ENCODE measurements at regions not wholly inside any gene's neighbourhood (a gene's known extent, or its start where the extent isn't known, plus 50 kb on each side); places are given as distances from the start of the nearest gene placed in this dataset.

- CTCF ChIA-PET: no interaction called here
- DNase-seq (no peak), ATAC-seq (replicated peaks in 1 of 4) (no peak)
- H3K4me1 Mint-ChIP-seq: no peaks in the 10 kb centered on the region
- H3K27me3 ChIP-seq (replicated peaks in 1 of 2; ENCODE audit: control insufficient read depth in 2 of 2, extremely low read depth in 1 of 2, insufficient read depth in 2 of 2, low read length in 1 of 2): peaks cover 0 to 35% of the 10 kb centered on the region in 2 experiments
- no peaks in the 10 kb centered on the region for H3K36me3 ChIP-seq (ENCODE audit: control insufficient read depth in 2 of 2, extremely low read depth in 1 of 2, insufficient read depth in 1 of 2, low read length in 1 of 2)
- POLR2A ChIA-PET: no interaction called here
- no peak overlapping the region for H3K4me3 Mint-ChIP-seq
- no peak overlapping the region for H3K27ac Mint-ChIP-seq
- no peaks in the 10 kb centered on the region for H3K36me3 Mint-ChIP-seq
- 69% methylated on average over 4 of the region's 16 CpGs for WGBS (ENCODE audit: insufficient coverage)
- H3K9me3 ChIP-seq: no peaks in the 10 kb centered on the region
- H3K9me3 Mint-ChIP-seq: no peaks in the 10 kb centered on the region
- H3K4me1 ChIP-seq (ENCODE audit: control insufficient read depth in 1 of 2, extremely low read depth in 1 of 2, insufficient read depth in 2 of 2, low read length in 2 of 2): no peaks in the 10 kb centered on the region
- H3K4me3 ChIP-seq (ENCODE audit: control insufficient read depth in 1 of 2, extremely low read depth in 1 of 2, low read length in 1 of 2): no peak overlapping the region
- peaks cover 1 to 11% of the 10 kb centered on the region in 2 donors for H3K27me3 Mint-ChIP-seq
- no peak overlapping the region for H3K27ac ChIP-seq (ENCODE audit: low read length)
Measured at GRCh38 chr7:59079-60016, 133.0 kb upstream of the FAM20C start.

GRCh38 chr7:60017-60675 lies 132.2 kb upstream of the FAM20C start:
- Mint-ChIP-seq H3K27ac (no peak overlapping the region), H3K36me3 (no peaks in the 10 kb centered on the region), H3K9me3 (no peaks in the 10 kb centered on the region), H3K4me1 (no peaks in the 10 kb centered on the region), H3K4me3 (no peak overlapping the region), H3K27me3 (peaks cover 1 to 11% of the 10 kb centered on the region in 2 donors)
- Histone ChIP-seq H3K4me1 (ENCODE audit: control insufficient read depth in 1 of 2, extremely low read depth in 1 of 2, insufficient read depth in 2 of 2, low read length in 2 of 2) (no peaks in the 10 kb centered on the region), H3K27me3 (replicated peaks in 1 of 2; ENCODE audit: control insufficient read depth in 2 of 2, extremely low read depth in 1 of 2, insufficient read depth in 2 of 2, low read length in 1 of 2) (peaks cover 0 to 39% of the 10 kb centered on the region in 2 experiments), H3K9me3 (no peaks in the 10 kb centered on the region), H3K27ac (ENCODE audit: low read length) (no peak overlapping the region), H3K36me3 (ENCODE audit: control insufficient read depth in 2 of 2, extremely low read depth in 1 of 2, insufficient read depth in 1 of 2, low read length in 1 of 2) (no peaks in the 10 kb centered on the region), H3K4me3 (ENCODE audit: control insufficient read depth in 1 of 2, extremely low read depth in 1 of 2, low read length in 1 of 2) (no peak overlapping the region)
- no peak for ATAC-seq (replicated peaks in 1 of 4)
- WGBS (ENCODE audit: insufficient coverage): 79% methylated on average over 16 of the region's 16 CpGs
- CTCF ChIA-PET: interaction anchor here in 1 of 2 donors (0.5 kb wide), 1 partner anchor 715 kb away, joined by 4 read pairs; no protein-coding TSS in a partner anchor
- POLR2A ChIA-PET: no interaction called here
- no peak for DNase-seq

GRCh38 chr7:60706-61105 lies 131.7 kb upstream of the FAM20C start:
- H3K4me3 Mint-ChIP-seq: no peak overlapping the region
- 86% methylated on average over 4 of the region's 9 CpGs for WGBS (ENCODE audit: insufficient coverage)
- H3K9me3 Mint-ChIP-seq: no peaks in the 10 kb centered on the region
- Histone ChIP-seq H3K4me1 (ENCODE audit: control insufficient read depth in 1 of 2, extremely low read depth in 1 of 2, insufficient read depth in 2 of 2, low read length in 2 of 2) (no peaks in the 10 kb centered on the region), H3K9me3 (no peaks in the 10 kb centered on the region), H3K27ac (ENCODE audit: low read length) (no peak overlapping the region), H3K27me3 (replicated peaks in 1 of 2; ENCODE audit: control insufficient read depth in 2 of 2, extremely low read depth in 1 of 2, insufficient read depth in 2 of 2, low read length in 1 of 2) (peaks cover 0 to 41% of the 10 kb centered on the region in 2 experiments), H3K36me3 (ENCODE audit: control insufficient read depth in 2 of 2, extremely low read depth in 1 of 2, insufficient read depth in 1 of 2, low read length in 1 of 2) (no peaks in the 10 kb centered on the region), H3K4me3 (ENCODE audit: control insufficient read depth in 1 of 2, extremely low read depth in 1 of 2, low read length in 1 of 2) (no peak overlapping the region)
- ChIA-PET CTCF (no interaction called here), POLR2A (no interaction called here)
- H3K27ac Mint-ChIP-seq: no peak overlapping the region
- DNase-seq (no peak), ATAC-seq (replicated peaks in 1 of 4) (no peak)
- no peaks in the 10 kb centered on the region for H3K36me3 Mint-ChIP-seq
- H3K27me3 Mint-ChIP-seq: peaks cover 1 to 9% of the 10 kb centered on the region in 2 donors
- no peaks in the 10 kb centered on the region for H3K4me1 Mint-ChIP-seq

GRCh38 chr7:61111-61510 lies 131.3 kb upstream of the FAM20C start:
- DNase-seq (no peak), ATAC-seq (replicated peaks in 1 of 4) (no peak)
- ChIA-PET POLR2A (no interaction called here), CTCF (no interaction called here)
- Mint-ChIP-seq H3K27ac (no peak overlapping the region), H3K9me3 (no peaks in the 10 kb centered on the region), H3K27me3 (peaks cover 1 to 5% of the 10 kb centered on the region in 2 donors), H3K36me3 (no peaks in the 10 kb centered on the region), H3K4me1 (no peaks in the 10 kb centered on the region), H3K4me3 (no peak overlapping the region)
- Histone ChIP-seq H3K27ac (ENCODE audit: low read length) (no peak overlapping the region), H3K4me1 (ENCODE audit: control insufficient read depth in 1 of 2, extremely low read depth in 1 of 2, insufficient read depth in 2 of 2, low read length in 2 of 2) (no peaks in the 10 kb centered on the region), H3K4me3 (ENCODE audit: control insufficient read depth in 1 of 2, extremely low read depth in 1 of 2, low read length in 1 of 2) (no peak overlapping the region), H3K9me3 (no peaks in the 10 kb centered on the region), H3K27me3 (replicated peaks in 1 of 2; ENCODE audit: control insufficient read depth in 2 of 2, extremely low read depth in 1 of 2, insufficient read depth in 2 of 2, low read length in 1 of 2) (peaks cover 0 to 41% of the 10 kb centered on the region in 2 experiments), H3K36me3 (ENCODE audit: control insufficient read depth in 2 of 2, extremely low read depth in 1 of 2, insufficient read depth in 1 of 2, low read length in 1 of 2) (no peaks in the 10 kb centered on the region)
- no CpG with 5 or more reads among the region's 9 CpGs for WGBS (ENCODE audit: insufficient coverage)

GRCh38 chr7:61576-62360 lies 130.6 kb upstream of the FAM20C start:
- no peaks in the 10 kb centered on the region for H3K9me3 ChIP-seq
- no peaks in the 10 kb centered on the region for H3K4me1 ChIP-seq (ENCODE audit: control insufficient read depth in 1 of 2, extremely low read depth in 1 of 2, insufficient read depth in 2 of 2, low read length in 2 of 2)
- peaks cover 1 to 3% of the 10 kb centered on the region in 2 donors for H3K27me3 Mint-ChIP-seq
- H3K9me3 Mint-ChIP-seq: no peaks in the 10 kb centered on the region
- H3K27ac Mint-ChIP-seq: no peak overlapping the region
- POLR2A ChIA-PET: no interaction called here
- H3K4me3 ChIP-seq (ENCODE audit: control insufficient read depth in 1 of 2, extremely low read depth in 1 of 2, low read length in 1 of 2): no peak overlapping the region
- peaks cover 0 to 41% of the 10 kb centered on the region in 2 experiments for H3K27me3 ChIP-seq (replicated peaks in 1 of 2; ENCODE audit: control insufficient read depth in 2 of 2, extremely low read depth in 1 of 2, insufficient read depth in 2 of 2, low read length in 1 of 2)
- H3K27ac ChIP-seq (ENCODE audit: low read length): no peak overlapping the region
- H3K36me3 ChIP-seq (ENCODE audit: control insufficient read depth in 2 of 2, extremely low read depth in 1 of 2, insufficient read depth in 1 of 2, low read length in 1 of 2): no peaks in the 10 kb centered on the region
- H3K4me3 Mint-ChIP-seq: no peak overlapping the region
- DNase-seq: no peak
- WGBS (ENCODE audit: insufficient coverage): 72% methylated on average over 11 of the region's 18 CpGs
- H3K36me3 Mint-ChIP-seq: no peaks in the 10 kb centered on the region
- no peaks in the 10 kb centered on the region for H3K4me1 Mint-ChIP-seq
- ATAC-seq (replicated peaks in 1 of 4): no peak
- CTCF ChIA-PET: no interaction called here

- H3K36me3 ChIP-seq (ENCODE audit: control insufficient read depth in 2 of 2, extremely low read depth in 1 of 2, insufficient read depth in 1 of 2, low read length in 1 of 2): no peaks in the 10 kb centered on the region
- Mint-ChIP-seq H3K27me3 (peaks cover 3% of the 10 kb centered on the region in 2 donors), H3K27ac (no peak overlapping the region), H3K9me3 (no peaks in the 10 kb centered on the region), H3K36me3 (no peaks in the 10 kb centered on the region), H3K4me1 (no peaks in the 10 kb centered on the region), H3K4me3 (no peak overlapping the region)
- H3K4me1 ChIP-seq (ENCODE audit: control insufficient read depth in 1 of 2, extremely low read depth in 1 of 2, insufficient read depth in 2 of 2, low read length in 2 of 2): no peaks in the 10 kb centered on the region
- 85% methylated on average over 26 of the region's 26 CpGs for WGBS (ENCODE audit: insufficient coverage)
- ATAC-seq (replicated peaks in 1 of 4) (no peak), DNase-seq (no peak)
- ChIA-PET CTCF (no interaction called here), POLR2A (no interaction called here)
- peaks cover 0 to 41% of the 10 kb centered on the region in 2 experiments for H3K27me3 ChIP-seq (replicated peaks in 1 of 2; ENCODE audit: control insufficient read depth in 2 of 2, extremely low read depth in 1 of 2, insufficient read depth in 2 of 2, low read length in 1 of 2)
- H3K27ac ChIP-seq (ENCODE audit: low read length): no peak overlapping the region
- H3K9me3 ChIP-seq: no peaks in the 10 kb centered on the region
- H3K4me3 ChIP-seq (ENCODE audit: control insufficient read depth in 1 of 2, extremely low read depth in 1 of 2, low read length in 1 of 2): no peak overlapping the region
Measured at GRCh38 chr7:62361-63116, 129.8 kb upstream of the FAM20C start.

Measured in T-cell (primary cell).